NCI-H2196 treated with DMSO at 0.1 percent for 48 hours (cell line): ENCODE measurements at regions not wholly inside any gene's neighbourhood (a gene's known extent, or its start where the extent isn't known, plus 50 kb on each side); places are given as distances from the start of the nearest gene placed in this dataset.

Source experiments
- DNase-seq: peaks from one replicate; lab custom pipeline; 2025; ENCODE audit not compliant: unreplicated experiment; lab: John Stamatoyannopoulos, UW

GRCh38 chr13:44171861-44172260 is 201.8 kb upstream of the SERP2 start:
- DNase-seq = no peak

- no peak for DNase-seq
These were observed 201.3 kb upstream of the SERP2 start for GRCh38 chr13:44172281-44172810.

- no peak for DNase-seq
These were observed 198.7 kb upstream of the SERP2 start for GRCh38 chr13:44174769-44175425.

GRCh38 chr13:44176173-44176572 is 197.5 kb upstream of the SERP2 start:
- no peak for DNase-seq

GRCh38 chr13:44180876-44181536 is 192.6 kb upstream of the SERP2 start:
- no peak for DNase-seq

GRCh38 chr13:44181931-44182330 is 191.7 kb upstream of the SERP2 start:
- no peak for DNase-seq

GRCh38 chr13:44184740-44185139 is 188.9 kb upstream of the SERP2 start:
- no peak for DNase-seq

- DNase-seq = no peak
These were observed 185.4 kb upstream of the SERP2 start for GRCh38 chr13:44188257-44188656.

- no peak for DNase-seq
These were observed 184.5 kb upstream of the SERP2 start for GRCh38 chr13:44189085-44189484.

GRCh38 chr13:44191103-44191502 is 182.5 kb upstream of the SERP2 start:
- no peak for DNase-seq

- no peak for DNase-seq
These were observed 182.0 kb upstream of the SERP2 start for GRCh38 chr13:44191504-44192171.

- DNase-seq = no peak
These were observed 179.9 kb upstream of the SERP2 start for GRCh38 chr13:44193731-44194130.

- no peak for DNase-seq
These were observed 178.4 kb upstream of the SERP2 start for GRCh38 chr13:44195245-44195644.

- no peak for DNase-seq
These were observed 177.3 kb upstream of the SERP2 start for GRCh38 chr13:44196196-44196751.

GRCh38 chr13:44197791-44198770 is 175.5 kb upstream of the SERP2 start:
- no peak for DNase-seq

- no peak for DNase-seq
These were observed 174.8 kb upstream of the SERP2 start for GRCh38 chr13:44198826-44199225.

GRCh38 chr13:44199627-44200207 is 173.9 kb upstream of the SERP2 start:
- no peak for DNase-seq

- DNase-seq = no peak
These were observed 167.2 kb upstream of the SERP2 start for GRCh38 chr13:44206434-44206833.

- DNase-seq = no peak
These were observed 166.1 kb upstream of the SERP2 start for GRCh38 chr13:44207476-44207875.

GRCh38 chr13:44210525-44210924 is 163.1 kb upstream of the SERP2 start:
- no peak for DNase-seq
